D721Med (cell line): ENCODE measurements at regions not wholly inside any gene's neighbourhood (a gene's known extent, or its start where the extent isn't known, plus 50 kb on each side); places are given as distances from the start of the nearest gene placed in this dataset.
"Not testable (repeated sequence)": the region's sequence is repeated elsewhere in the genome, so short reads cannot be mapped to it uniquely, and the experiment has no call there.

Experiments used
- DNase-seq: peaks from one replicate; pipeline ENCODE4 v3.0.0; 2011; ENCODE audit warnings: low spot score; ENCODE audit not compliant: insufficient read length
- FAIRE-seq: peaks from 2 replicates; lab custom pipeline; 2011; peaks lifted over from hg19 to GRCh38; lab: Jason Lieb, UNC
- CTCF ChIP-seq: IDR thresholded peaks from 2 replicates; pipeline ENCODE4 v1.5.1; 2012; ENCODE audit warnings: mild to moderate bottlenecking, control low read depth; ENCODE audit not compliant: insufficient read depth; ENCODE audit errors: missing control alignments

- TF ChIP-seq CTCF: no peak
- DNase-seq: no peak
- no peak for FAIRE-seq
Observed at GRCh38 chr3:82610236-82610635, 848.8 kb upstream of the GBE1 start.

GRCh38 chr3:82607391-82607790, 845.9 kb upstream of the GBE1 start:
- TF ChIP-seq CTCF: no peak
- no peak for DNase-seq
- FAIRE-seq: no peak

GRCh38 chr3:82596805-82597204, 835.4 kb upstream of the GBE1 start:
- TF ChIP-seq CTCF: no peak
- no peak for DNase-seq
- FAIRE-seq: no peak

- DNase-seq: no peak
- TF ChIP-seq CTCF: no peak
- no peak for FAIRE-seq
Observed at GRCh38 chr3:82595530-82595929, 834.1 kb upstream of the GBE1 start.

- TF ChIP-seq CTCF: no peak
- DNase-seq: no peak
- no peak for FAIRE-seq
Observed at GRCh38 chr3:82587174-82587573, 825.7 kb upstream of the GBE1 start.

GRCh38 chr3:82586414-82586813, 825.0 kb upstream of the GBE1 start:
- no peak for FAIRE-seq
- no peak for TF ChIP-seq CTCF

GRCh38 chr3:82586002-82586401, 824.6 kb upstream of the GBE1 start:
- not testable (repeated sequence) for FAIRE-seq, DNase-seq

More at GRCh38 chr3:82586414-82586813, 825.0 kb upstream of the GBE1 start:
- DNase-seq: no peak

GRCh38 chr3:82585591-82585990, 824.1 kb upstream of the GBE1 start:
- not testable (repeated sequence) for FAIRE-seq, DNase-seq

- FAIRE-seq, DNase-seq: not testable (repeated sequence)
Observed at GRCh38 chr3:82584861-82585260, 823.4 kb upstream of the GBE1 start.

- not testable (repeated sequence) for FAIRE-seq
Observed at GRCh38 chr3:82584415-82584814, 823.0 kb upstream of the GBE1 start.

More at GRCh38 chr3:82584415-82584814, 823.0 kb upstream of the GBE1 start:
- DNase-seq: not testable (repeated sequence)
